Astrocyte (in vitro differentiated cells and primary cell): ENCODE measurements at regions not wholly inside any gene's neighbourhood (a gene's known extent, or its start where the extent isn't known, plus 50 kb on each side); places are given as distances from the start of the nearest gene placed in this dataset.

Experiments used
- DNase-seq: peaks from one replicate; pipeline ENCODE4 v3.0.0-alpha.2; 2010; ENCODE audit warnings: low read depth
- FAIRE-seq: peaks from 2 replicates; lab custom pipeline; 2011; peaks lifted over from hg19 to GRCh38; lab: Jason Lieb, UNC
- H2AFZ ChIP-seq: 2 replicates; pipeline ENCODE4 v1.6.0; 2012; ENCODE audit warnings: low read depth, low read length, inconsistent platforms
- H3K27ac ChIP-seq: 2 replicates; pipeline ENCODE4 v1.5.1; 2011; ENCODE audit warnings: low read depth, low read length, inconsistent platforms
- H3K27me3 ChIP-seq: 2 replicates; pipeline ENCODE4 v1.6.0; 2011; ENCODE audit warnings: low read length, inconsistent platforms; ENCODE audit not compliant: insufficient read depth
- H3K36me3 ChIP-seq: 2 replicates; pipeline ENCODE4 v1.5.1; 2011; ENCODE audit warnings: low read length, inconsistent platforms; ENCODE audit not compliant: insufficient read depth
- H3K4me1 ChIP-seq: 2 replicates; pipeline ENCODE4 v1.5.1; 2011; ENCODE audit warnings: low read length, inconsistent platforms; ENCODE audit not compliant: insufficient read depth
- H3K4me2 ChIP-seq: 2 replicates; pipeline ENCODE4 v1.6.0; 2012; ENCODE audit warnings: low read length, inconsistent platforms
- H3K4me3 ChIP-seq: 2 replicates; pipeline ENCODE4 v1.5.1; 2011; ENCODE audit warnings: low read depth, mild to moderate bottlenecking, low read length, inconsistent platforms; ENCODE audit not compliant: insufficient read depth
- H3K79me2 ChIP-seq: 2 replicates; pipeline ENCODE4 v1.6.0; 2012; ENCODE audit warnings: mild to moderate bottlenecking, low read length, inconsistent platforms; ENCODE audit not compliant: insufficient read depth
- H3K9ac ChIP-seq: 2 replicates; pipeline ENCODE4 v1.6.0; 2012; ENCODE audit warnings: mild to moderate bottlenecking, low read length, inconsistent platforms
- H3K9me3 ChIP-seq: 2 replicates; pipeline ENCODE4 v1.5.1; 2012; ENCODE audit warnings: low read depth, mild to moderate bottlenecking, low read length, inconsistent platforms; ENCODE audit not compliant: insufficient read depth
- H4K20me1 ChIP-seq: 2 replicates; pipeline ENCODE4 v1.6.0; 2012; ENCODE audit warnings: low read length, inconsistent platforms; ENCODE audit not compliant: insufficient read depth
- H3K27ac Mint-ChIP-seq: one replicate; pipeline ENCODE4 v1.8.0; 2021; ENCODE audit warnings: mild to moderate bottlenecking, mixed read lengths; ENCODE audit not compliant: unreplicated experiment
- H3K27me3 Mint-ChIP-seq: one replicate; pipeline ENCODE4 v1.8.0; 2021; ENCODE audit warnings: low read depth, mixed read lengths; ENCODE audit not compliant: unreplicated experiment
- H3K36me3 Mint-ChIP-seq: one replicate; pipeline ENCODE4 v1.8.0; 2021; ENCODE audit warnings: low read depth, mixed read lengths; ENCODE audit not compliant: unreplicated experiment
- H3K4me1 Mint-ChIP-seq: one replicate; pipeline ENCODE4 v1.8.0; 2021; ENCODE audit warnings: low read depth, mixed read lengths; ENCODE audit not compliant: unreplicated experiment
- H3K4me3 Mint-ChIP-seq: one replicate; pipeline ENCODE4 v1.8.0; 2021; ENCODE audit warnings: mild to moderate bottlenecking, moderate library complexity, mixed read lengths; ENCODE audit not compliant: unreplicated experiment
- H3K9me3 Mint-ChIP-seq: one replicate; pipeline ENCODE4 v1.8.0; 2021; ENCODE audit warnings: mild to moderate bottlenecking, mixed read lengths; ENCODE audit not compliant: unreplicated experiment
- CTCF ChIP-seq: IDR thresholded peaks from 2 replicates; pipeline ENCODE4 v1.5.1; 2011; ENCODE audit warnings: low read depth, mild to moderate bottlenecking, inconsistent platforms, low read length, moderate library complexity; ENCODE audit not compliant: insufficient read depth
- EZH2 ChIP-seq: IDR thresholded peaks from 2 replicates; pipeline ENCODE4 v1.6.1; 2012; ENCODE audit warnings: mild to moderate bottlenecking, low read length, inconsistent platforms; ENCODE audit not compliant: insufficient read depth

DNA sequence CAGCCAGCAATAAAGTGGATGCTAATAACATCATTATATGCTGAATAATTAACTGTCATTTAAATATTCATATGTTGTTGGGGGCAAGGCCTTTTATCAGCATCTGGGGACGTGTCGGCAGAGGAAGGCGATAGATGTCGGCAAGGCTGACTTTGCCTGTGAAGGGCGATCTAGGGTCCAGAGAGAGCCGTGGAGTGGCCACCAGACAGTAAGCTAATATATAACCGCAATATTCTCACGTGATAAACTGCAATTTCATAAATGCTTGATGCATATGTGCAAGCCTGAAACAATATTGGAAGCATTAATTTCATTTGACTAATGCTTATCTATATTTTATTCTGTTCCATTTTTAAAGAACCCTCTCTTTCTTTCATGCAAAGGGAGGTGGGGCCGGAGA lies 141.0 kb upstream of the POU3F1 start:
- peaks cover 35% of the 10 kb centered on the region for H3K27me3 Mint-ChIP-seq
- peaks cover 18% of the 10 kb centered on the region for H3K9me3 Mint-ChIP-seq
- TF ChIP-seq CTCF (no peak), EZH2 (no peak)
- peaks cover 3% of the 10 kb centered on the region for H3K36me3 Mint-ChIP-seq
- Histone ChIP-seq H3K4me3 (no peak overlapping the region), H2AFZ (no peak overlapping the region), H3K27ac (no peak overlapping the region), H3K4me2 (no peak overlapping the region), H4K20me1 (no peaks in the 10 kb centered on the region), H3K4me1 (peaks cover 8% of the 10 kb centered on the region), H3K36me3 (no peaks in the 10 kb centered on the region), H3K9me3 (no peaks in the 10 kb centered on the region), H3K27me3 (peaks cover 5% of the 10 kb centered on the region), H3K79me2 (no peaks in the 10 kb centered on the region), H3K9ac (no peak overlapping the region)
- H3K27ac Mint-ChIP-seq = no peak overlapping the region
- peaks cover 4% of the 10 kb centered on the region for H3K4me1 Mint-ChIP-seq
- no peak for DNase-seq
- H3K4me3 Mint-ChIP-seq = no peak overlapping the region
- no peak for FAIRE-seq

DNA sequence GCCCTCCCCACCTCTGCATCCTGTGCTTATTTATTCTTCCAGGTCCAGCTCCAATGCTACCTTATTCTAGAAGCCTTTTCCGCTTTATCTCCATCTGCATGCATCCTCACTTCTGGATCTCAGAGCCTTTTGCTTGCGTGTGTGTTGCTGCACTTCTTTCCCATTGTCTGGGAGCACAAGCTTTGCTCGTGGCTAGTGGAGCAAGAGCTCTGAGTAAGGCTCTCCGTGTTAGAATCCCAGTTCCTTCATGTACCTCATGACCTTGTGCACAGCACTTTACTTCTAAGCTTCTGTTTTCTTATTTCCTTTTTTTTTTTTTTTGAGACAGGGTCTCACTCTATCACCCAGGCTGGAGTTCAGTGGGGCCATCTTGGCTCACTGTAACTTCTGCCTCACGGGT lies 140.0 kb upstream of the POU3F1 start:
- H3K4me1 Mint-ChIP-seq = peaks cover 4% of the 10 kb centered on the region
- H3K27ac Mint-ChIP-seq = no peak overlapping the region

More for the DNA sequence above, 140.0 kb upstream of the POU3F1 start:
- no peak for DNase-seq
- Histone ChIP-seq H4K20me1 (no peaks in the 10 kb centered on the region), H3K27ac (no peak overlapping the region), H3K4me2 (no peak overlapping the region), H2AFZ (no peak overlapping the region), H3K36me3 (no peaks in the 10 kb centered on the region), H3K79me2 (no peaks in the 10 kb centered on the region), H3K4me3 (no peak overlapping the region), H3K9me3 (no peaks in the 10 kb centered on the region), H3K9ac (no peak overlapping the region), H3K4me1 (peaks cover 8% of the 10 kb centered on the region), H3K27me3 (peaks cover 5% of the 10 kb centered on the region)
- Mint-ChIP-seq H3K4me3 (no peak overlapping the region), H3K36me3 (peaks cover 3% of the 10 kb centered on the region), H3K27me3 (peaks cover 32% of the 10 kb centered on the region), H3K9me3 (peaks cover 18% of the 10 kb centered on the region)
- FAIRE-seq = no peak
- TF ChIP-seq CTCF = no peak
- TF ChIP-seq EZH2 = no peak
